ENCODE measurements at regions not wholly inside any gene's neighbourhood (a gene's known extent, or its start where the extent isn't known, plus 50 kb on each side); places are given as distances from the start of the nearest gene placed in this dataset.

DNA sequence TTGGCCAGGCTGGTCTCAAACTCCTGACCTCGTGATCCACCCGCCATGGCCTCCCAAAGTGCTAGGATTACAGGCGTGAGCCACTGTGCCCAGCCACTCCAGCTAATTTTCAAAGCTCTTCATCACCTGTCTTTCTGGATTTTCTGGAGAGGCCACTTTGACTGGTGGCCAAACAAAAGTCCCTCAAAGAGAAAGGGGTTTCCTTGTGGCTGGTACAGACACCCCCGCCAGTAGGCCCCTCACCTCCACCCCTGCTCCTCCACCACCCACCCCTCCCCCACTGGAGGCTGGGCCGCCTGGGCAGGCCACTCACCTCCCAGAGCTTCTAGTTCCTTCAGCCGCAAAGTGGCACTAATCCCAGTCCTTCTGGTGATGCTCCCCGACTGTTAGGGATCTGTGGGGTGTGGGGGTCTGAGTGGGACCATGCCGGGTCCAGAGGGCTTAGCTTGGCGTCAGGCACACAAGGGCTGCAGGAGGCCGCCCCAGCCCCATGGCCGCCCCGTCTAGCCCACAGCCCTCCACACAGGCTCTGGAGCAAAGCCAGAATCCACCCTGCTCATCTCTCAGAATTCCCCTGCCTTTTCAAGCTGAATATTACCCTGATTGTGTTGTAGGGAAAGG lies 182.0 kb upstream of the IER5L start:
- no peak for DNase-seq (ENCODE audit: low read depth in 2 of 2)

DNA sequence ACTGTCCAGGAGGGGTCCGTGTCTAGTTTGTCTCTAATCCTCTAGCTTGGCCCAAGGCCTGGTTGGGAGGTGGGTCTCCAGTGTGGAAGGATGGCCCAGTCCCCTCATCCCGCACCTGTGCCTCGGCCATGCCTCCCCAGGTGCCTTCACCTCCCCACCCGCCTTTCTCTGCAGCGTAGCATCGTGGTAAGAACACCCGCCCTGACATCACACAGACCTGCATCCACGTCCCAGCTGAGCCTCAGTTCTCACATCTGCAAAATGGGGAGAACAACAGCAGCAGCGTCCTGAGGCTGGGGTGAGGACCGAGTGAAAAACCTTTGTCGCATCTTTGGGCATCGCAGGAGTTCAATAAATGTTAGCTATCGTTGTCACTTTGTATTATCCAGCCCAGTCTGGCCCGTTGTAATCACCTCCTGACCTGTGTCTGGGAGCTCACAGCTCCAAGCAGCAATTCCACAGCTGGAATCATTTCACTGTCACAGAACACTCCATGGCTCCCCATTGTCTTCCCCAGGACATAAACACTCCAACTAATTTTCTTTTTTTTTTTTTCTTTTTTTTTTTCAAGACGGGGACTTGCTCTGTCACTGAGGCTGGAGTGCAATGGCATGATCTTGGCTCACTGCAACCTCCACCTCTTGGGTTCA lies 181.2 kb upstream of the IER5L start:
- DNase-seq (ENCODE audit: low read depth in 2 of 2), result no peak

DNA sequence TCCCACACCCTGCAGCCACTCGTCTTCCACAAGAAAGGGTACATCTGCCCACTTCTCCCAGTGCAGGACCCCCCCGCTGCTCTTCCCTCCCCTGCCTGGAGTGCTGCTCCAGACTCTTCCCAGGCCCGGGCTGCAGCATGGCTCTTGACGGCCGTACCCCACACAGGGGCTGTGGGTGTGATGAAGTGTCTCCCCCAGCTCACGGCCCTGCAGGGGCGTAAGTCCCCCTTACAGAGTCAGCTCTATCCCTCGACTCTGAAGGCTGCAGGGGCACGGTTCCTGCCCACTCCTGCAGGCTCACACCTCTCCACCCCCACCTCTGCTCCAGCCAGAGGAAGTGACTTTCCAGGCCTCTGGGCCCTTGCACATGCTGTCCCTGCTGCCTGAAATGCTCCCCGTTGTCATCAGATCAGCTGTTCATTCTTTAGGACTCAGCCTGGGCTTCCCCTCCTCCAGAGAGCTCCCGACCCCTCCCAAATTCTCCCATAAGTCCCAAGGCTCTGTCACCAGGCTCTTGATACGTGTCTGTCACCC lies 180.6 kb upstream of the IER5L start:
- DNase-seq (ENCODE audit: low read depth in 2 of 2), result no peak

- no peak for DNase-seq (ENCODE audit: low read depth in 2 of 2)
Measured at GRCh38 chr9:129357773-129358245, 179.7 kb upstream of the IER5L start.

DNA sequence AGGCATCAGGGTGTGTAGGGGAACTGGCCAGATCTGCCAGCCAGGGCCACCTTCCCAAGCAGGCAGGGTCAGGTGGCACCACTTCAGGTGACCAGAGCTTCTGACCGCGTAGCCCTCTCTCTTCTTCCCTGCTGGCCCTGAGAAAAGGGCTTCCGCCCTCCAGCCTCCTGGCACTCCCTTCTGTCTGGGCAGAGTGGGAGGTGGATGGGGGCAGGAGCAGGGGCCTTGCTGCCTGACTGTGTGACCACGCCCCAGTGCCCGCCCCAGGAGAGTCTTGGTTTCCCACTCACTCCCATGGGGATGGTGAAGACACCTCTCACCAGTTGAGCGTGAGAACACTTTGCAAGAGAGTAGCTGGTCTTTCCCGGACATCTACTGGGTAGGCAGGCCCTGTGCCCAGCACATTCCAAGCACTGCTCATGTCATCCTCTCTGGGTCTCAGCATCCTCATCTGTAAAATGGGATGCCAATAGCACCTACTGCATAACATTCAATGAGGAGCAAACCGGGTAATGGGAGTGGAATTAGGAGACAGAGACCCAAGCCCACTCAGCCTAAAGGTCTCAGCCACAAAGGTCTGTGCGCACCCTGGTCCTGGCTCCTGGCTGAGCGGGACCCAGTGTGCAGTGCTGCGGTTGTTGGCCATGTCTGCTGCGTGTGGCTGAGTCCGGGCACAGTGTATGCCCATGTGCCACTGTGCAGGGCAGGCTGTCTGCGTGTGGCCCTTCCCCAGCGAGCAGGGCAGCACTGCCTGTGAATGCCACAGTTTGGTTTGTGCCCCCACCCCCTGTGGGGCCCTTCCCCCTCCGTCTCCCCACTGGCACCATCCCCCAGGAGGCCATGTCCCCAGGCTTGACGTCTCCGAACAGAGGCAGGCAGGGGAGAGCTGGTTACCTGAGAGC lies 179.1 kb upstream of the IER5L start:
- no peak for DNase-seq (ENCODE audit: low read depth in 2 of 2)

GRCh38 chr9:129355631-129356030 lies 177.6 kb upstream of the IER5L start:
- no peak for DNase-seq (ENCODE audit: low read depth in 2 of 2)

DNA sequence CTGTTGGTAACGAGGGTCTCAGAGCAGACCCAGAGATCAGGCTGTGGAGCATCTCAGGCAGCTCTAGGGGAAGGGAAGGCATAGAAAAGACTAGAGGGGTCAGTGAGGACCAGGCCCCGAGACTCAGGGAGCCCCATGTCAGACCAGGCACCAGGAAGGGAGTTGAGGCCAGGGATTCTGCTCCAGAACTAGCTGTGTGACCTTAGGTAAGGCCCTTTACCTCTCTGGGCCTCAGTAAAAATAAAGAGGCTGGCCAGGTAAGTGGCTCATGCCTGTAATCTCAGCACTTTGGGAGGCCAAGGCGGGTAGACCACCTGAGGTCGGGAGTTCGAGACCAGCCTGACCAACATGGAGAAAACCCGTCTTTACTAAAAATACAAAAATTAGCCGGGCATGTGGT lies 176.4 kb upstream of the IER5L start:
- no peak for DNase-seq (ENCODE audit: low read depth in 2 of 2)

DNA sequence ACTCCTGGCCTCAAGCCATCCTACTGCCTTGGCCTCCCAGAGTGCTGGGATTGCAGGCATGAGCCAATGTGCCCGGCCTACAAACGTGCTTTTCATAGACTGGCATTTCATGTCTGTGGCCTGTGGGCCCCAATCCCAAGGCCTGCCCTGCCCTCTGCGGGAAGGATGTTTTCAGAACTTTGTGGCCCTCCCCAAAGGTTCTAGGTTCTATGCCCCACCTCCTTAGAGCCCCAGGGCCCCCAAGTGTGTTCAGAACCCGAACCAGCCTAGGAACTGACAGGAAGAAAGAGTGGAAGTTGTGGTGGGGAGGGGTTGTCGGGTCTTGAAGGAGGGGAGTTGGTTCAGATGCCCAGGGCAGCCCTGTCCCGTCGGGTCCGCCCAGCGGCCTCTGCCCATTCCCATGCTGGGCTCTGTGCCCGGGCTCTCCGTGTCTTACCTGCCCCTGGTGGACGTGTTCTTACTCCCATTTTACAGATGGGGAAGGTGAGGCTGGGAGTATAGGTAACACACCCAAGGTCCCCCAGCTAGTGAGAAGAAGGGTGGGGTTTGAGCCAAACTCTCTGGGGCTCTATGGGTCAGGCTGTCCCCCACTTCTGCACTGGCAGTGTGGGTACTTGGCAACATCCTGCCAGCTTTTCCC lies 175.8 kb upstream of the IER5L start:
- no peak for DNase-seq (ENCODE audit: low read depth in 2 of 2)

DNA sequence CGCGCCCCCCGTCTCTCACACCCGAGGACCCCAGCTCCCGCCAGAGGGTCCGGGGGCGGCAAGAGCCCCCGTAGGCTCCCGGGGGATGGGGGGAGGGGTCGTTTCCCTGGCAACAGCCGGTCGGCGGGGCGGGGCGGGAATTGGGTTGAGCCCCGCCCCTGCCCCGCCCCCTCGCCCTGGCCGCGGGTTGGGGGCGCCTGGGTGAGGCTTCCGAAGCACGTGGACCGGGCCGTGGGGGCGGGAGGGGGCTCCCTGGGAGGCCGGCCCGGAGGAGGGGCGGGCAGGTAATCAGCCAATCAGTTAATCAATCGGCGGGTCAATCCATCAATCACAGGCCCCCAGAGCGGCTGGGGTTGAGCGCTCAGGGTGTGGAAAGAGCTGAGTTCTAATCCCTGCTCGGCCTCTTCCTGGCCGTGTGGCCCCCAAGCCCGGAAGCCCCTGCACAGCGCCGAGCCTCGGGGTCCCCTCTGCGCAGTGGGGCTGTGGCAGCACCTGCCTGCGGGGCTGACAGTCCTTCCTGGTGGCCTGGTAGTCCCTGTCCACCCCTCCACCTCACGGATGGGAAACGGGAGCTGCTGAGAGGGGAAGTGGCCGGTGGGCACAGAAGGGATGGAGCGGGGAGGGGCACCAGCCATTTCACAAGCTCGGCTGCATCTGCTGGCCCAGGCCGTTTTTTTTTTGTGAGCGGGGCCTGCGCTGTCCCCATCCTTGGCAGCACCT lies 174.2 kb upstream of the IER5L start:
- no peak for DNase-seq (ENCODE audit: low read depth in 2 of 2)

DNA sequence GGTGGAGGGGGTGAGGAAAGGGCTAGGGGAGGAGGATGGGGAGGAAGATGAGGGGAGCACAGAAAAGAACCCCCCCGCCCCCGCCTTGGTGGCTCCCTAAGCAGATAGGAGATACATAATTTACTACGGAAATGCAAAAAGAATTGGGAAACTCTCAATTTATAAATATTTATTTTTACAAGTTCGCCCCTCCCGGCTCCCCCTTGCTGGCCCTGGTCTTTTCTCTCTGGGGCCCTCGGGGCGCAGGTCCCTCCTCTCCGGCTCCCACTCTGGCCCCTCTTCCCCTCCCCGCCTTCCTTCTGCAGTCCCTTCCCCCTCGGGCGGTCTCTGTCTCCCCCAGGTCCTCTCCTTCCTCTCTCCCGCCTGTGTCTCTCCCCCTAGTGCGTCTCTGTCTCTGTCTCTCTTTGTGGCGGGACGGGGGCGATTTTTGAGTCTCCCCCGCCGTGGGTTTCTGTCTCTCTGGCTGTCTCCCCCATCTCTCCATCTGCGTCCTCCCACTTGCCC lies 173.6 kb upstream of the IER5L start:
- DNase-seq (ENCODE audit: low read depth in 2 of 2), result no peak

GRCh38 chr9:129351058-129351641 lies 173.1 kb upstream of the IER5L start:
- DNase-seq (ENCODE audit: low read depth in 2 of 2), result no peak

GRCh38 chr9:129350143-129350935 lies 172.3 kb upstream of the IER5L start:
- DNase-seq (ENCODE audit: low read depth in 2 of 2), result no peak

GRCh38 chr9:129349665-129349947 lies 171.5 kb upstream of the IER5L start:
- DNase-seq (ENCODE audit: low read depth in 2 of 2), result no peak

DNA sequence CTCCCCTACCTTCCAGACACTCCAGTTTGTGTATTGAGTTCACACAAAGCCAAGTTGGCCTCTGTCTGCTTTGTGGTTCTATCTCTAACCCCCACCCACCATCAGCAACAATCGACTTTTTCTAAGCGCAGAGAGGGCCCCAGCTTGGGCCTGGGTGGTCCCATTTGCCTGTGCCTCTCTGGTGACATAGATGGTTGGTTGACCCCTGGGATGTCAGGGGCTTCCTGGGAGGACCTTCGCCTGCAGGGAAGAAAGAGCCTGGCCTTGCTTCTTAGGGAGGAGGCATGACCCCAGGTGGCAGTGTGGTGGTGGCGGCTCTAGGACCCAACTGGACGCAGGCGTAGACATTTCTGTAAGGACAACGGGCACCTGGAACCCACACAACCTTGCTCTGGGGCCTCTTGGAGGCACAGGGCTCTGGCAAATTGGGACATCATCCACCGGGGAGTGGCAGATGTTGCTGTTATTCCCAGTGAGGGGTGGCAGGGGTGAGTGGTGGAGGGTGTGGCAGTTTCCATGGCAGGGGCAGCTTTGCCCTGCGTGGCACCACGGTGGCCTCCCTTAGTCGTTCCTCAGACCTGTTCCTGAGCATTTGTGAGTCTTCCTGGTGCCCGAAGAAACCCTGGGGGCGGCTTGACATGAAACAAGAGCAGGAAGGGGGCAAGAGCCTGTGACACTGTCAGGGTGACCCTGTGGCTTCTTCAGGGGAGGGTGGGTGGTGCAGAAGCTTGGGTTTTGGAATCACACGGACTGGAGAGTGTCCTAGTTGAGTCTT lies 171.0 kb upstream of the IER5L start:
- no peak for DNase-seq (ENCODE audit: low read depth in 2 of 2)

- no peak for DNase-seq (ENCODE audit: low read depth in 2 of 2)
Measured at GRCh38 chr9:129347316-129348120, 169.5 kb upstream of the IER5L start.

DNA sequence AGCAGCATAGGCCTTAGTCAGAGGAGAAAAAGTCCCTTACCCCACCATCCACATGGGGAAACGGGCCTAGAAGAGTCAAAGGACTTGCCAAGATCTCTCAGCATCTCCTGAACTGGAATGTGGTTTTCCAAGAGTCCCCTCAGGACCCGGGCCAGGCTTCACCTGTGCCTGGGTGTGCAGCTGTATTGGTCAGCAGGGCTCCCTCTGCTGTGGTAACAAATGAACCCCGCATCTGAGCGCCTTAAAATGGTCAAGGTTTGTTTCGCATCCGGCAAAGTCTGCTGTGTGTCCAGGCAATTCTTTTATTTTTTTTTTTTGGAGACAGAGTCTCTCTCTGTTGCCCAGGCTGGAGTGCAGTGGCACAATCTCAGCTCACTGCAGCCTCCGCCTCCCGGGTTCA lies 168.0 kb upstream of the IER5L start:
- no peak for DNase-seq (ENCODE audit: low read depth in 2 of 2)

DNA sequence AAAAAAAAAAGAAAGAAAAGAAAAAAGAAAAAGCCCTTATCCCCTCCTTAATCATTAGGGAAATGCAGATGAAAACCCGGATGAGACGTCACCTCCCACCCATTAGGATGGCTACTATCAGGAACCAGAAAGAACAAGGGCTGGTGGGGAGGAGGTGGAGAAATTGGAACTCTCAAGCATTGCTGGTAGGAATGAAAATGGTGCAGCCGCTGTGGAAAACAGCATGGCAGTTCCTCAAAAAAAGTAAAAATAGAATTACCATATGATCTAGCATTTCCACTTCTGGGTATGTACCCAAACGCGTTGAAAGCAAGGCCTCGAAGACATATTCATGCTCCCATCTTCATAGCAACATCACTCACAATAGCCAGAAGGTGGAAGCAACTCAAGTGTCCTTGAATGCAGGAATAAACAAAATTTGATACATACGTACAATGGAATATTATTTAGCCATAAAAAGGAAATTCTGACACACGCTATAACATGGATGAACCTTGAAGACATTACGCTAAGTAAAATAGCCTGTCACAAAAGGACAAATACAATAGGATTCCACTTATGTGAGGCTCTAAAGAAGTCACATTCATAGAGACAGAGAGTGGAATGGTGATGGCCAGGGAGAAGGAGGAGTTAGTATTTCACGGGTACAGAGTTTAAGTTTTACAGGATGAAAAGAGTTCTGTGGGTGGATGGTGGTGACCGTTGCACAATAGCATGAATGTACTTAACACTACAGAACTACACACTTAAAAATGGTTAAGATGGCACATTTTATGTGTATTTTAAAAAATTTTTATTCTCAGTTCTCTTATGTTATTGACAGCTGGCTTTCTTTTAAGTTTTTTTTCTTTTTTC lies 166.8 kb upstream of the IER5L start:
- no peak for DNase-seq (ENCODE audit: low read depth in 2 of 2)
